Mucosa of descending colon (tissue), 3 donors: ENCODE measurements at regions not wholly inside any gene's neighbourhood (a gene's known extent, or its start where the extent isn't known, plus 50 kb on each side); places are given as distances from the start of the nearest gene placed in this dataset.
A peak's percentile ranks its signal among the peaks of the same experiment; 100 is the strongest.

Source experiments
- ATAC-seq: fragments of 200-7000 bp; cut with Tn5 transposase; one replicate; pipeline ENCODE4 v1.9.1; 2020; ENCODE audit warnings: mild to moderate bottlenecking, moderate library complexity
- DNase-seq, 3 donors: peaks; one replicate each; pipeline ENCODE4 v3.0.0-alpha.2; 2020
- H3K36me3 ChIP-seq: fragments of 200-600 bp; one replicate; pipeline ENCODE4 v1.8.0; 2021; ENCODE audit warnings: low read depth, mild to moderate bottlenecking
- H3K4me1 ChIP-seq: fragments of 200-600 bp; one replicate; pipeline ENCODE4 v1.8.0; 2021; ENCODE audit warnings: low read depth, mild to moderate bottlenecking
- H3K4me3 ChIP-seq: fragments of 200-600 bp; one replicate; pipeline ENCODE4 v1.8.0; 2021; ENCODE audit warnings: mild to moderate bottlenecking
- H3K9me3 ChIP-seq: fragments of 200-600 bp; one replicate; pipeline ENCODE4 v1.8.0; 2021; ENCODE audit warnings: mild to moderate bottlenecking
- intact Hi-C, 2 donors: fragments of 100-400 bp; cut with DNase I in 1 of 2; cut with micrococcal nuclease in 1 of 2; formaldehyde crosslinking; loops; one replicate each; pipeline versions ENCODE4 v1.11.0 to v1.11.1; 2022; cut with DNase I, micrococcal nuclease
- TF ChIP-seq, protein P1 (sequence below): fragments of 200-600 bp; IDR thresholded peaks from one replicate; pipeline ENCODE4 v1.8.0; 2022; ENCODE audit warnings: antibody characterized with exemption, mild to moderate bottlenecking
- donor health status: DM: no; HTN: no; CAD: no; lungs with moderate emphysema.
- donor health status: DM: no; HTN: no; CAD: no.
- donor health status: DM: no; HTN: yes; CAD: no.

GRCh38 chr14:97456958-97457357 is 659.8 kb downstream of the VRK1 start:
- Histone ChIP-seq H3K36me3 (no peaks in the 10 kb centered on the region), H3K4me1 (peaks cover 14% of the 10 kb centered on the region), H3K4me3 (no peak overlapping the region), H3K9me3 (no peaks in the 10 kb centered on the region)
- intact Hi-C loops: no loop called here
- TF ChIP-seq, protein P1, sequence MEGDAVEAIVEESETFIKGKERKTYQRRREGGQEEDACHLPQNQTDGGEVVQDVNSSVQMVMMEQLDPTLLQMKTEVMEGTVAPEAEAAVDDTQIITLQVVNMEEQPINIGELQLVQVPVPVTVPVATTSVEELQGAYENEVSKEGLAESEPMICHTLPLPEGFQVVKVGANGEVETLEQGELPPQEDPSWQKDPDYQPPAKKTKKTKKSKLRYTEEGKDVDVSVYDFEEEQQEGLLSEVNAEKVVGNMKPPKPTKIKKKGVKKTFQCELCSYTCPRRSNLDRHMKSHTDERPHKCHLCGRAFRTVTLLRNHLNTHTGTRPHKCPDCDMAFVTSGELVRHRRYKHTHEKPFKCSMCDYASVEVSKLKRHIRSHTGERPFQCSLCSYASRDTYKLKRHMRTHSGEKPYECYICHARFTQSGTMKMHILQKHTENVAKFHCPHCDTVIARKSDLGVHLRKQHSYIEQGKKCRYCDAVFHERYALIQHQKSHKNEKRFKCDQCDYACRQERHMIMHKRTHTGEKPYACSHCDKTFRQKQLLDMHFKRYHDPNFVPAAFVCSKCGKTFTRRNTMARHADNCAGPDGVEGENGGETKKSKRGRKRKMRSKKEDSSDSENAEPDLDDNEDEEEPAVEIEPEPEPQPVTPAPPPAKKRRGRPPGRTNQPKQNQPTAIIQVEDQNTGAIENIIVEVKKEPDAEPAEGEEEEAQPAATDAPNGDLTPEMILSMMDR: no peak
- ATAC-seq: peak; percentile 69
- peak in 2 of 3 donors; percentile 16 to 31 for DNase-seq

DNA sequence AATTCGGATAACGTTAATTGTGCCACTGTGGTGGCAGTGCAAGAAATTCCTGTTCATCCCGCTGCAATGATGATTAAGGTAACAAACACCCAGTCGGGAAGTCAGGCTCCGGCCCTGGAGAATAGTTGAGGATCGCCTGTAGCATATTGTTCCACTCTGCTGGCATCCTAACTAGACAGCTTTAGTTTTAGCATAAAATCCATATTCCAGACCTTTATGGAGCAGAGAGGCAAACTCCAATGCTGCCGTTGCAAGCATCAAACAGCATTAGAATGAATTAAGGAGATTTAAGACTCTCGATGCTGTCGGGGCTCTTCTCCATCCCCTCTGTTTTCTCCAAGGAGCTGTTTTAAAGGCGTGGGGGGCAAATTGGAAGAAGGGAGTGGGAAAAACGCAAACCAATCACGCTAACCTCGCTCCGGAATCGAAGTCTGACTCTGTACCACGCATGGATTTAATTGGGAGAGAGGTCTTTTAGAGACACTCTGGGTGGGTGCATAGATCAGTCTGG is 660.4 kb downstream of the VRK1 start:
- Histone ChIP-seq H3K4me1 (peaks cover 14% of the 10 kb centered on the region), H3K36me3 (no peaks in the 10 kb centered on the region), H3K4me3 (no peak overlapping the region), H3K9me3 (no peaks in the 10 kb centered on the region)
- intact Hi-C loops: no loop called here
- TF ChIP-seq, protein P1: no peak
- no peak for DNase-seq
- ATAC-seq: no peak

DNA sequence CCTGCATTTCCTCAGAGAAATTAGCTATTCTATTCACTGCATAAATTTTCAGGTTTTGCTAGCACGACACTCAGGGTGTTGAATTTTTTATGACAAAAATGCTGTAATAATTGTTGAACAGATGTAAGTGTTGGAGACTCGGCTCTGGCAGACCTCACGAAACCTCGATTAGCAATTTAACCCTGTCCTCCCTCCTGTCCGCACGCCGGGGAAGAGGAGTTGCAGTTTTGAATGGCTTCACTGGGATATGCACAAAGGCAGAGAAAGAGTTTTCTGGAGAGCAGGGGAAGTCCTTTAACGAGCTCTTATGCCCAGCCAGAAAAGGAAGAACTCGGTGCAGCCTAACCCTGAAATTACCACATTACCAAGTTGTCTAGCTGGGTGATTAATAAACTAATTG is 661.1 kb downstream of the VRK1 start:
- no peak for ATAC-seq
- no peaks in the 10 kb centered on the region for H3K36me3 ChIP-seq
- H3K4me3 ChIP-seq: no peak overlapping the region
- H3K4me1 ChIP-seq: peaks cover 14% of the 10 kb centered on the region
- H3K9me3 ChIP-seq: no peaks in the 10 kb centered on the region
- DNase-seq: no peak
- intact Hi-C loops: no loop called here
- TF ChIP-seq, protein P1: no peak

GRCh38 chr14:97458661-97459579 is 661.7 kb downstream of the VRK1 start:
- H3K4me3 ChIP-seq: no peak overlapping the region
- DNase-seq (peak; percentile 53 to 74 (median 54)), ATAC-seq (peak; percentile 77)
- no peaks in the 10 kb centered on the region for H3K36me3 ChIP-seq
- H3K9me3 ChIP-seq: no peaks in the 10 kb centered on the region
- TF ChIP-seq, protein P1: no peak
- H3K4me1 ChIP-seq: peaks cover 14% of the 10 kb centered on the region
- intact Hi-C loops: no loop called here

DNA sequence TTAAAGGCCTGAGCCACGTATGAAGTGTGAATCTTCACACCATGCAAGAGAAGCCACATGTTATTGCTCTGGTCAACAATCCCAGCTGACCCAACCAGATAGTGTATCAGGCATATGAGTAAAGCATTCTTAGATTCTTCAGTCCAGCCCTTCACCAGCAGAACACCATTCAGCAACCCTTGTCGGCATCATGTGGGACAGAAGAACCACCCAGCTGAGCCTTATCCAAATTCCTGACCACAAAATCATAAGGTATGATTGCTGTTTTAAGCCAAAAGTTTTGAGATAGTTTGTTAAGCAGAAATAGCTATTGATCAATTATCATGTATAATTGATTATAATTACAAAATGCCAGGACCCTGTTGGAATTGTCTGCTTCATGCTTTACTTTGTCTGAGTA is 664.9 kb downstream of the VRK1 start:
- no peaks in the 10 kb centered on the region for H3K9me3 ChIP-seq
- intact Hi-C loops: no loop called here
- peaks cover 5% of the 10 kb centered on the region for H3K4me1 ChIP-seq
- no peaks in the 10 kb centered on the region for H3K36me3 ChIP-seq
- DNase-seq: no peak
- ATAC-seq: no peak
- TF ChIP-seq, protein P1: no peak
- H3K4me3 ChIP-seq: no peak overlapping the region
